ENCODE measurements at regions not wholly inside any gene's neighbourhood (a gene's known extent, or its start where the extent isn't known, plus 50 kb on each side); places are given as distances from the start of the nearest gene placed in this dataset.

- Histone ChIP-seq H3K27me3 (ENCODE audit: control insufficient read depth, insufficient read depth, low read length) (peaks cover 13% of the 10 kb centered on the region; the same call in 1 of the 2 replicates), H3K36me3 (ENCODE audit: control insufficient read depth, insufficient read depth, low read length) (no peaks in the 10 kb centered on the region), H3K4me3 (ENCODE audit: low read depth in 2 of 2, low read length in 2 of 2) (no peak overlapping the region), H3K4me1 (ENCODE audit: control insufficient read depth, insufficient read depth, low read length) (no peaks in the 10 kb centered on the region), H3K27ac (ENCODE audit: low read length) (no peak overlapping the region), H3K9me3 (ENCODE audit: control insufficient read depth, insufficient read depth, low read depth, low read length) (no peaks in the 10 kb centered on the region)
- intact Hi-C loops (cut with micrococcal nuclease; ENCODE audit: unreplicated experiment) (no loop called here), in situ Hi-C loops (cut with HindIII; ENCODE audit: low pct_unique_long_range_greater_than_20kb, low sequenced_read_pairs) (no loop called here)
- ATAC-seq (no peak), DNase-seq (ENCODE audit: low read depth, low spot score) (no peak)
- TF ChIP-seq REST (IDR thresholded peaks at IDR 0.05; ENCODE audit: insufficient read depth in 1 of 2, low read depth in 2 of 2, low read length in 1 of 2) (no peak), POLR2AphosphoS5 (IDR thresholded peaks at IDR 0.05; ENCODE audit: low read depth, low read length) (no peak), SIN3A (IDR thresholded peaks at IDR 0.05; ENCODE audit: borderline replicate concordance, insufficient read depth, low read depth, low read length) (no peak), TCF7L2 (IDR thresholded peaks at IDR 0.05; ENCODE audit: low read depth, low read length) (no peak), CTCF (IDR thresholded peaks at IDR 0.05) (no peak)
- BruUV-seq (replicated peaks) = no TSS peak
- CTCF ChIA-PET = no interaction called here
- POLR2A ChIA-PET = no interaction called here
Observed at GRCh38 chr11:45453721-45454120, 167.6 kb upstream of the SYT13 start.

GRCh38 chr11:45451766-45452440 is 165.8 kb upstream of the SYT13 start:
- no peak for ATAC-seq
- intact Hi-C loops (cut with micrococcal nuclease; ENCODE audit: unreplicated experiment) = no loop called here
- Histone ChIP-seq H3K4me3 (ENCODE audit: low read depth in 2 of 2, low read length in 2 of 2) (no peak overlapping the region), H3K27ac (ENCODE audit: low read length) (no peak overlapping the region), H3K4me1 (ENCODE audit: control insufficient read depth, insufficient read depth, low read length) (no peaks in the 10 kb centered on the region), H3K9me3 (ENCODE audit: control insufficient read depth, insufficient read depth, low read depth, low read length) (no peaks in the 10 kb centered on the region), H3K27me3 (ENCODE audit: control insufficient read depth, insufficient read depth, low read length) (peaks cover 15% of the 10 kb centered on the region; the same call in 1 of the 2 replicates), H3K36me3 (ENCODE audit: control insufficient read depth, insufficient read depth, low read length) (no peaks in the 10 kb centered on the region)
- BruUV-seq (replicated peaks) = no TSS peak
- in situ Hi-C loops (cut with HindIII; ENCODE audit: low pct_unique_long_range_greater_than_20kb, low sequenced_read_pairs) = no loop called here
- ChIA-PET CTCF (no interaction called here), POLR2A (no interaction called here)
- TF ChIP-seq SIN3A (IDR thresholded peaks at IDR 0.05; ENCODE audit: borderline replicate concordance, insufficient read depth, low read depth, low read length) = no peak
- no peak for TF ChIP-seq REST (IDR thresholded peaks at IDR 0.05; ENCODE audit: insufficient read depth in 1 of 2, low read depth in 2 of 2, low read length in 1 of 2)
- TF ChIP-seq TCF7L2 (IDR thresholded peaks at IDR 0.05; ENCODE audit: low read depth, low read length) = no peak
- TF ChIP-seq POLR2AphosphoS5 (IDR thresholded peaks at IDR 0.05; ENCODE audit: low read depth, low read length) = no peak
- TF ChIP-seq CTCF (IDR thresholded peaks at IDR 0.05) = no peak
- no peak for DNase-seq (ENCODE audit: low read depth, low spot score)

Measured in Panc1 (cell line).